Activated CD4-positive, alpha-beta memory T cell treated with anti-CD3 and anti-CD28 coated beads for 36 hours (primary cell): ENCODE measurements at regions not wholly inside any gene's neighbourhood (a gene's known extent, or its start where the extent isn't known, plus 50 kb on each side); places are given as distances from the start of the nearest gene placed in this dataset.
"Not testable (repeated sequence)": the region's sequence is repeated elsewhere in the genome, so short reads cannot be mapped to it uniquely, and the experiment has no call there.

Experiments
- CTCF ChIA-PET: fragments of 350-600 bp; sonication (Branson Sonifier 250); formaldehyde crosslinking; loops from one replicate; lab custom pipeline; 2021; ENCODE audit warnings: antibody characterized with exemption, inconsistent platforms; lab: Charles Lee
- POLR2A ChIA-PET: fragments of 350-600 bp; sonication (Branson Sonifier 250); formaldehyde crosslinking; loops from one replicate; lab custom pipeline; 2021; ENCODE audit warnings: antibody characterized with exemption; lab: Charles Lee
- DNase-seq: peaks from one replicate; pipeline ENCODE4 v3.0.0-alpha.2; 2020
- H3K27ac Mint-ChIP-seq: one replicate; pipeline ENCODE4 v1.8.0; 2021; ENCODE audit warnings: mixed read lengths
- H3K27me3 Mint-ChIP-seq: one replicate; pipeline ENCODE4 v1.8.0; 2021; ENCODE audit warnings: mixed read lengths
- H3K36me3 Mint-ChIP-seq: one replicate; pipeline ENCODE4 v1.8.0; 2021; ENCODE audit warnings: mixed read lengths
- H3K4me1 Mint-ChIP-seq: one replicate; pipeline ENCODE4 v1.8.0; 2021; ENCODE audit warnings: low read depth, mixed read lengths
- H3K4me3 Mint-ChIP-seq: one replicate; pipeline ENCODE4 v1.8.0; 2021; ENCODE audit warnings: mild to moderate bottlenecking, mixed read lengths
- H3K9me3 Mint-ChIP-seq: one replicate; pipeline ENCODE4 v1.8.0; 2021; ENCODE audit warnings: mixed read lengths
- intact Hi-C: fragments of 100-400 bp; cut with micrococcal nuclease; formaldehyde crosslinking; loops from one replicate; pipeline ENCODE4 v1.15.1; 2023

DNA sequence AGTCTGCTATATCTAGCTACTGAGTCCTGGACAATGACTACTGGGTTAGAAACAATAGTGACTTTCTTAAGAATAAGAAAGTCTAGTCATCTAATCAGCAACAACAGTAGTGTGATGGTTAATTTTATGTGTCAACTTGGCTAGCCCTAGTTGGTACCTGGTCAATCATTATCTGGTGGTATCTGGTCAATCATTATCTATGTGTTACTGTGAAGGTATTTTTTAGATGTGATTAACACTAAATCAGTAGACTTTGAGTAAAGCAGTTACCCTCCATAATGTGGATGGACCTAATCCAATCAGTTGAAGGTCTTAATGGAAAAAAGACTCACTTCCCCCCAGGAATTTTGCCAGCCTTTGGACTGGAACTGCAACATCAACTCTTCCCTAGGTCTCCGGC, 312.6 kb downstream of the SIPA1L2 start:
- H3K27me3 Mint-ChIP-seq = no peaks in the 10 kb centered on the region
- H3K27ac Mint-ChIP-seq = no peak overlapping the region
- H3K4me1 Mint-ChIP-seq = no peaks in the 10 kb centered on the region
- H3K36me3 Mint-ChIP-seq = peaks cover 3% of the 10 kb centered on the region
- no peak for DNase-seq
- ChIA-PET CTCF (no interaction called here), POLR2A (no interaction called here)
- intact Hi-C loops = no loop called here
- no peak overlapping the region for H3K4me3 Mint-ChIP-seq
- H3K9me3 Mint-ChIP-seq = peaks cover 17% of the 10 kb centered on the region

DNA sequence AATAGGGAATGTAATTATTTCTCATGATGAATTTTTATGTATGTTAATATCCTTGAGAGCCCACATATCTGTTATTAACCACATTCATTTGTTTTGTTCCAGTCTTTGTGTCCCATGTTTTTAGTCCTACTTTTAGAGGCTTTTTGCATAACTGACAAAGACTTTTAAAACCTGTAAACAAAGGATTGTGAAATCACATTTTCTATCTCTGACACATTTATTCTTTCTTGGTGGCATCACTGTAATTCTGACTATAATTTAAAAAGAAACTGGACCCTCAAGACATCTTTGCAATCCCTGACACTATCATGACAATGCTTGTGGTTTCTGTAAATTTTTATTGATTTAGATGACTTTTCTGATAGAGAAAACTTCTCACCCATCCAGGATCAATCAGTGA, 313.1 kb downstream of the SIPA1L2 start:
- intact Hi-C loops = no loop called here
- ChIA-PET POLR2A (no interaction called here), CTCF (no interaction called here)
- H3K36me3 Mint-ChIP-seq = peaks cover 3% of the 10 kb centered on the region
- H3K27ac Mint-ChIP-seq = no peak overlapping the region
- H3K4me1 Mint-ChIP-seq = no peaks in the 10 kb centered on the region
- DNase-seq = no peak
- no peaks in the 10 kb centered on the region for H3K27me3 Mint-ChIP-seq
- peaks cover 18% of the 10 kb centered on the region for H3K9me3 Mint-ChIP-seq
- H3K4me3 Mint-ChIP-seq = no peak overlapping the region

DNA sequence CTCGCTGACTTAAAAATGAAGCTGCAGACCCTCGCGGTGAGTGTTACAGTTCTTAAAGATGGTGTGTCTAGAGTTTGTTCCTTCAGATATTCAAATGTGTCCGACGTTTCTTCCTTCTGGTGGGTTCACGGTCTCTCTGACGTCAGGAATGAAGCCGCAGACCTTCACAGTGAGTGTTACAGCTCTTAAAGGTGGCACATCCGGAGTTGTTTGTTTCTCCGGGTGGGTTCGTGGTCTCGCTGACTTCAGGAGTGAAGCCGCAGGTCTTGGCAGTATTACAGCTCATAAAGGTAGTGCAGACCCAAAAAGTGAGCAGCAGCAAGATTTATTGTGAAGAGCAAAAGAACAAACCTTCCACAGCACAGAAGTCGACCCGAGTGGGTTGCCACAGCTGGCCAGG, 316.1 kb downstream of the SIPA1L2 start:
- H3K4me3 Mint-ChIP-seq, POLR2A ChIA-PET, H3K27me3 Mint-ChIP-seq, intact Hi-C loops, H3K36me3 Mint-ChIP-seq, H3K27ac Mint-ChIP-seq, H3K4me1 Mint-ChIP-seq, DNase-seq, CTCF ChIA-PET: not testable (repeated sequence)
- H3K9me3 Mint-ChIP-seq = peaks cover 18% of the 10 kb centered on the region

DNA sequence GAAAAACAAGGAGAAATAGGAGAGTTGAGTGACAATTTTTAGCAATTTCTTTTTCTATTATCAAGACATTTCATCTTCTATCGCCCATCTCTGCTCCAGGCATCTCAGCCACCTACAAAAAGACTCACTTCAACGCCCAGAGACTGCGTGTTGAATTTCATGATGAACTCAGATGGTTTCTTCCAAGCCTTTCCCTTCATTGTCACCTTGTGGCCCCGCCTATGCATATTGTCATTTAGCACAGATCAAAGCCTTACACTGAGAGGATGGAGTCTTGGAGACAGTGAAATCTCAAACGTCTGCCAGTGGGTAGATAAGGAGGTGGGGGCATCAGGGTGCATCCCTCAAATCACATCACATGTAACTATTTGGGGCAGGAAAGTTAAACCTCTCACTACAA, 319.4 kb downstream of the SIPA1L2 start:
- H3K36me3 Mint-ChIP-seq = peaks cover 3% of the 10 kb centered on the region
- CTCF ChIA-PET = no interaction called here
- no peak overlapping the region for H3K27ac Mint-ChIP-seq
- H3K27me3 Mint-ChIP-seq = peaks cover 7% of the 10 kb centered on the region
- H3K9me3 Mint-ChIP-seq = peaks cover 18% of the 10 kb centered on the region
- intact Hi-C loops = no loop called here
- H3K4me1 Mint-ChIP-seq = no peaks in the 10 kb centered on the region
- POLR2A ChIA-PET = no interaction called here
- DNase-seq = no peak
- no peak overlapping the region for H3K4me3 Mint-ChIP-seq

DNA sequence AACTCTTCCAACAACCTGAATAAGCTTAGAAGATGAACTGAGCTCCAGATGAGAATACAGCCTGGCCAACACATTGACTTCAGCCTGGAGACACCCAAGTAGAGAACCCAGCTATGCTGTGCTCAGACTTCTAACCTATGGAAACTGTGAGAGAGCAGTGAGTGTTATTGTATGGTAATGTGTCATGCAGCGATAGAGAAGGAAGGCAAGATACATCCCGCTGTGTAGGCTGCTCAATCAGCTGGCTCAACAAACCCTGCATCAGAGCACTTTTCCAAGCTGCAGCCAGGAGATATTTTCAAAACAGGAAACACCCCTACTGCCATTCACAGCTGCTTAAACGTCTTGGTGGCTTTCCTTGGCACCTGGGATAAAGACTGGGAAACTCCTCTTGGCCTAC, 321.3 kb downstream of the SIPA1L2 start:
- H3K9me3 Mint-ChIP-seq = peaks cover 12% of the 10 kb centered on the region
- H3K27me3 Mint-ChIP-seq = peaks cover 7% of the 10 kb centered on the region
- DNase-seq = no peak
- no peaks in the 10 kb centered on the region for H3K4me1 Mint-ChIP-seq
- intact Hi-C loops = no loop called here
- CTCF ChIA-PET = no interaction called here
- H3K27ac Mint-ChIP-seq = no peak overlapping the region
- no peak overlapping the region for H3K4me3 Mint-ChIP-seq
- POLR2A ChIA-PET = no interaction called here
- peaks cover 3% of the 10 kb centered on the region for H3K36me3 Mint-ChIP-seq

DNA sequence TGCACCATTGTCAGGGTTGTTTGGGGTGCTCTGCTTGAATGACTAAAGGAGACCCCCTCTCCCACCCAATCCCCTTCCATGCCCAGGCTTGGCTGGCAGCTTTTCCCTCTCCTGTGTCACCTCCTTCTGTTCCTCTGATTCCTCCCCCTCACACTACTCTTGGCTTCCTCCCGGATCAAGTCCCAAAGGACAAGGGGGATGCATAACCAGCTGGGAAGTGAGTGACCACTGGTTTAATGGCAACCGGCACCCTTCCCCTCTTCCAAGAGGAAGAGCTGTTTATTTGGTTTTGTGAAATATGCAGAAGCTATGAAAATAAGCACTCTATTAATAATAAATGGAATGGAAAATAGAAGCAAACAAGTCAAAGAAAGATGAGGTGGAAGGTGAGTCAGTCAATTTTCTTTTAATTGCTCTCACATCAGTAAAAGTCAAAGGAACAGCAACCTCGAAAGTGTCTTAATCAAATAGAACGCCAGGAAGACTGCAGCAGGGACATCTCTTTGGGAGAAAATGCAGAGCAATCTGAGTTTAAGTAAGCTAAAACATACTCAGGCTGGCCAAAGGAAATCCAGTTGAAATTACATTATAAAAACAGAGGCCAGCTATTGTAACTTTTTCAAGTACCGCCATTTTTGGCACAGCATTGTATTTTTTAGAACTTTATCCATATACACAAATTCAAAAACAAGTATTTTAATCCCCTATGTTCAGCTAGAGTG, 322.5 kb downstream of the SIPA1L2 start:
- Mint-ChIP-seq H3K4me3 (no peak overlapping the region), H3K9me3 (peaks cover 2% of the 10 kb centered on the region), H3K4me1 (peaks cover under 1% of the 10 kb centered on the region), H3K36me3 (no peaks in the 10 kb centered on the region), H3K27me3 (peaks cover 7% of the 10 kb centered on the region), H3K27ac (no peak overlapping the region)
- ChIA-PET POLR2A (no interaction called here), CTCF (interaction anchor here (0.7 kb wide), 1 partner anchor 18 kb away, joined by 3 read pairs; no protein-coding TSS in a partner anchor)
- intact Hi-C loops = no loop called here
- DNase-seq = no peak

DNA sequence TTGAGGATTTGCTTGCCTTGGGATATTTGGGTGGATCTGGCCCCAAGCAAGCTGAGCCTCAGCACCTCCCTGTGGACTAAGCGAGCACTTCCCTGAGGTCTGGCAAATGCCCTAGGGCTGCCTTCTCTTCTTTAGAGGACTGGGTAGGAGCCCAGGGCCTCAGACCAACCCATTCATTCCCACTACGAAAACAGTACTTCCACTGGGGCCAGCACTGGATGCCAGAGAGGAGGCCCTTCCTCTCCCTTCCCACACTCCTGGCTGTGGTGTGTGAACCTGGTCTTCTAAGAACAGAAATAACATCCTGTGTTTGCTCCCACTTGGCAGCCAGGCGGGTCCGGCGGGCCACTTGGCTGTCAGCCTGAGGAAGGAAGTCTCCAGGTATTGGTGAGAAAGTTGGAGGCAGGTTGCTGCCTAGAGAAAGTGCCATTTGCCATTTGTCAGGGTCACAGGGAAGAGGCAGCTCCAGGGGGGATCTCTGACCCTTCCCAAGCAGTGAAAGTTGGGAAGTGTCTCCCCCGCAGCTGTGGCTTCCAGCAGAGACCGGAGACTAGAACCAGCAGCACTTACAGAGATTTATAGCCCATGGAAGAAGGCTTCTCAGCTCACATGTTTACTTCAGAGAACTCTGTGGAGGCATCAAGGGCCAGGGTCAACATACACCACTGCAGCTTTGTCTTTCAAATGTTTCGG, 323.5 kb downstream of the SIPA1L2 start:
- ChIA-PET POLR2A (no interaction called here), CTCF (no interaction called here)
- intact Hi-C loops = no loop called here
- no peak for DNase-seq
- Mint-ChIP-seq H3K4me3 (no peak overlapping the region), H3K9me3 (no peaks in the 10 kb centered on the region), H3K4me1 (peaks cover 2% of the 10 kb centered on the region), H3K27ac (no peak overlapping the region), H3K27me3 (peaks cover 9% of the 10 kb centered on the region), H3K36me3 (no peaks in the 10 kb centered on the region)

DNA sequence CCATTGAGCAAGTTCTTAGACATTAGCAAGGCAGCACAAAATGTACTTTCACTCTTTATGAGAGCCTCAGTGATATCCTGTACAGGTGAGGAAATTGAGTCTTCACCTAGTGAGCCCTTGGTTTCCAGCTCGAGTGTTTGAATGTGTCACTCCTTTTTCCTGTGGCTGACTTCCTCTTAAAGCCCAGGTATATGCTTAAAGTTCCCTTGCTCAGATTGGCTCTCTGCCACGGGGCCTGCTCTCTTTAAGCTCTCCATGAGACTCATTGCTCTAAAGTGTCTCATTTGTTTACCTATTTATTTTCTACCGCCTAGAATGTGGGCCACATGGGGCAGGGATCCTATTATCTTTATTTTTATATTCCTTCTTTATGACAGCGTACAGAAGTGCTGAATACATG, 324.9 kb downstream of the SIPA1L2 start:
- ChIA-PET POLR2A (no interaction called here), CTCF (no interaction called here)
- DNase-seq = no peak
- intact Hi-C loops = no loop called here
- Mint-ChIP-seq H3K9me3 (no peaks in the 10 kb centered on the region), H3K36me3 (no peaks in the 10 kb centered on the region), H3K4me1 (peaks cover 2% of the 10 kb centered on the region), H3K27ac (no peak overlapping the region), H3K4me3 (no peak overlapping the region), H3K27me3 (peaks cover 11% of the 10 kb centered on the region)

DNA sequence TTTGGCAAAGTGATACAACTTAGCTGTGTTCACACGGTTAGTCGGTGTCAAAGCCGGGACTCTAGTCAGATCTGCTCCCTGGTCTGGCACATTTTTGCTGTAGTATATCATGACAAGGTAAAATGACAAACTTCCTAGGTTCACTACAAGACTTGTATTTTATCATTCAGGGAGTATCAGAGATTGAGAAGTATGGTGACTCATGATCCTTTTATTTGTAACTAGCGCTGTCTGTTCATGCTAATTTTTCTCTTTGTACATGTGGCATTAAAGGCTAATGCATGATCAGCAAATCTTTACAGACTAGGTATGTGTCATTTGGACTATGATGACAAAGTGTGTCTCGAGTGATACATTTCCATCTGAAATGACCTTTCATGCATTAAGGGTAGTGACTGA, 326.7 kb downstream of the SIPA1L2 start:
- DNase-seq = no peak
- CTCF ChIA-PET = no interaction called here
- Mint-ChIP-seq H3K9me3 (no peaks in the 10 kb centered on the region), H3K4me1 (peaks cover 2% of the 10 kb centered on the region), H3K27ac (no peak overlapping the region), H3K4me3 (no peak overlapping the region), H3K36me3 (no peaks in the 10 kb centered on the region), H3K27me3 (peaks cover 8% of the 10 kb centered on the region)
- POLR2A ChIA-PET = no interaction called here
- intact Hi-C loops = no loop called here

DNA sequence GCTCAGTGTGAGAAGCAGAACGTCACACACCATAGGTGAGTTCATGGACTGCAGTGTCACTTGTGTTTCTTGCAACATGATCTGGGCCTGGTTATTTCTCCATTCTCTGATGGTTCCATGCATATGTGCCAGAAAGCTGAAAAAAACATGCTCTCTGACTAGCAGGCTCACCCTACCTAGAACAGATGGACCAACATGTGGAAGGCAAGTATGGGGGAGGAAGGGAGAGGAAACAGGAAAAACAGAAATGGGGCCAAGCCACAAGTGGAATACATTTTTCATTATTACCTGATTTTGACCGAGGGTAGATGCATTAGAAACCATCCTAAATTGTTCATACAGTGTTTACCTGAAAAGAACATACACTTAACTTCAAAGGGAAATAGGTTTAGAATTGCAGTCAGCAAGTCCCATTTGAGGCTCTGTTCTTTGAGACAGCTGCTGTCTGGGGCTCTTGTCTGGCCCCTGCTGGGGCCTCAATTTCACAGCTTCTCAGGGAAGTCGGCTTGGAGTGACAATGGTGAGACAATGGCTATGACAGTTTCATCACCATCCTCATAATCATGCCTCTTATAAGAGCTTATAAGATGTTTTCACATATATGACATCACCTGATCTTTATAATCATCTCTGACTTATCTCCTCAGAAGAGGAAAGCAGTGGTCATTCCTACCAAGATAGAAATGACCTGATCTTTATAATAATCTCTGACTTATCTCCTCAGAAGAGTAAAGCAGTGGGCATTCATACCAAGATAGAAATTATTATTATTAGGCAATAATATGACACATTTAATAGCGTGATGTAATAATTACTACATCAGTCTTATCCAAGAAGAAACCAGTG, 327.3 kb downstream of the SIPA1L2 start:
- intact Hi-C loops = no loop called here
- Mint-ChIP-seq H3K4me1 (peaks cover 2% of the 10 kb centered on the region), H3K4me3 (no peak overlapping the region), H3K27ac (no peak overlapping the region), H3K9me3 (no peaks in the 10 kb centered on the region), H3K36me3 (no peaks in the 10 kb centered on the region), H3K27me3 (peaks cover 8% of the 10 kb centered on the region)
- no peak for DNase-seq
- CTCF ChIA-PET = no interaction called here
- POLR2A ChIA-PET = no interaction called here

DNA sequence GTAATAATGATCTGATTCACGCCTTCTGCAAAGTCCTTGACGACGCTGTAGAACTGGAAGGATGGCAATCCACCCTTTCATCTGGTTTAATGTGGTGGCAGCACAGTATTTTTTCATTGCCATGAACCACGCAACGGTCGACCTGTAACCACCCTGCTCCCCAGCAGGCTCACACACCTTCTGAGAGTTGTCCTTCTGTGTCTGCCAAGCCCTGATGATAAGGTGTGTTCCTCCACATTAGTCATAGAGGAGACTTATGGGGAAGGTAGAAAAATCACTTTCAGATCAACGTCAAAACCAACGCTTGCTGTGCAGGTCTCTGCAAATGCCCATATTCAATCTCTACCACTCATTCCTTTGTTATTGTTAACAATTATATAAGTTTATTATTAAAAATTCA, 328.7 kb downstream of the SIPA1L2 start:
- POLR2A ChIA-PET = no interaction called here
- H3K4me3 Mint-ChIP-seq = no peak overlapping the region
- H3K36me3 Mint-ChIP-seq = no peaks in the 10 kb centered on the region
- H3K27me3 Mint-ChIP-seq = peaks cover 7% of the 10 kb centered on the region
- intact Hi-C loops = no loop called here
- CTCF ChIA-PET = no interaction called here
- DNase-seq = no peak
- no peak overlapping the region for H3K27ac Mint-ChIP-seq
- peaks cover 2% of the 10 kb centered on the region for H3K4me1 Mint-ChIP-seq
- no peaks in the 10 kb centered on the region for H3K9me3 Mint-ChIP-seq

DNA sequence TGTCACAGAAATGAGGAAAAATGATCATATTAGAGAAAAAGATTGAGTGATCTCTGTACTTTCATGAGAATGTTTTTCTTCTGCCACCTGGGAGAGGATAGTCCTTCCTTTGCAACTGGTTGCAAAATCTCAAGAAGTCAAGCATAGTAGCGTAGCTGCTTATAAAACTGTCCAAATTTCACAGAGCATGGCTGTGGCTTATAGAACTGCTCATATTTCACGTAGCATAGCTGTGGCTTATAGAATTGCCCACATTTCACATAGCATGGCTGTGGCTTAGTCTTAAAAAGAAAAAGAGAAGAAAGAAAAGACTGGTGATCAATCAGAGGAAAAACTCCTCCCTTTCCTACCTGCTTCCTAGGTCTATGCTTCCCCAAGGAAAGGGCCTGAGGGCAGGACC, 329.5 kb downstream of the SIPA1L2 start:
- Mint-ChIP-seq H3K27me3 (peaks cover 7% of the 10 kb centered on the region), H3K9me3 (no peaks in the 10 kb centered on the region), H3K4me1 (peaks cover 2% of the 10 kb centered on the region), H3K27ac (no peak overlapping the region), H3K4me3 (no peak overlapping the region), H3K36me3 (no peaks in the 10 kb centered on the region)
- ChIA-PET CTCF (no interaction called here), POLR2A (no interaction called here)
- DNase-seq = no peak
- intact Hi-C loops = no loop called here
